SK-N-SH (cell line): ENCODE measurements at regions not wholly inside any gene's neighbourhood (a gene's known extent, or its start where the extent isn't known, plus 50 kb on each side); places are given as distances from the start of the nearest gene placed in this dataset.

Source experiments
- CTCF ChIA-PET: fragments of 300-600, 350-600 bp; formaldehyde crosslinking; extraction: SDS; loops from one replicate; lab custom pipeline; 2021; lab: Yijun Ruan, JAX
- POLR2A ChIA-PET: fragments of 350-600 bp; sonication (Branson Sonifier 250); formaldehyde crosslinking; extraction: SDS; loops from one replicate; lab custom pipeline; 2020; ENCODE audit warnings: antibody characterized with exemption, inconsistent platforms; lab: Yijun Ruan, JAX
- DNase-seq: peaks from one replicate; pipeline ENCODE4 v3.0.0; 2012
- H2AFZ ChIP-seq: fragments of 200-600 bp; sonication (generic); 2 replicates; pipeline ENCODE4 v1.8.1; 2016; ENCODE audit warnings: antibody characterized with exemption, mild to moderate bottlenecking, low read depth
- H3F3A ChIP-seq: fragments of 200-600 bp; sonication (generic); replicated peaks from 2 replicates; pipeline ENCODE3; 2016; ENCODE audit warnings: antibody characterized with exemption, mild to moderate bottlenecking; ENCODE audit not compliant: insufficient read depth
- H3K27ac ChIP-seq, 2 experiments: fragments of 200-500 bp in 1 of 2; fragments of 200-600 bp in 1 of 2; sonication (Bioruptor generic) in 1 of 2; sonication (generic), shearing (Covaris generic) in 1 of 2; 2 replicates each; pipeline versions ENCODE4 v1.5.1 to v1.6.1; 2014 to 2016; ENCODE audit warnings: low read depth in 2 of 2, inconsistent platforms in 1 of 2, low read length in 1 of 2, mild to moderate bottlenecking in 1 of 2, mixed read lengths in 1 of 2
- H3K27me3 ChIP-seq: fragments of 200-600 bp; sonication (generic), shearing (Covaris generic); 2 replicates; pipeline ENCODE4 v1.6.1; 2016; ENCODE audit warnings: mixed run types; ENCODE audit not compliant: insufficient read depth
- H3K36me3 ChIP-seq, 2 experiments: fragments of 200-500 bp in 1 of 2; fragments of 200-600 bp in 1 of 2; sonication (Bioruptor generic) in 1 of 2; sonication (generic) in 1 of 2; replicated peaks in 1 of 2; 2 replicates each; pipeline versions ENCODE3 to v1.5.1; 2014 to 2016; ENCODE audit warnings: low read length in 1 of 2, mild to moderate bottlenecking in 1 of 2; ENCODE audit not compliant: insufficient read depth in 2 of 2, control insufficient read depth in 1 of 2
- H3K4me1 ChIP-seq, 2 experiments: fragments of 200-500 bp in 1 of 2; fragments of 200-600 bp in 1 of 2; sonication (Bioruptor generic) in 1 of 2; sonication (generic), shearing (Covaris generic) in 1 of 2; 2 replicates each; pipeline versions ENCODE4 v1.5.1 to v1.6.1; 2014 to 2016; ENCODE audit warnings: low read depth in 1 of 2, low read length in 1 of 2, mixed run types in 1 of 2; ENCODE audit not compliant: insufficient read depth in 2 of 2, control insufficient read depth in 1 of 2
- H3K4me2 ChIP-seq: fragments of 200-600 bp; sonication (generic), shearing (Covaris generic); 2 replicates; pipeline ENCODE4 v1.6.1; 2017; ENCODE audit warnings: mixed run types
- H3K4me3 ChIP-seq, 2 experiments: fragments of 200-500 bp in 1 of 2; fragments of 200-600 bp in 1 of 2; sonication (Bioruptor generic) in 1 of 2; sonication (generic), shearing (Covaris generic) in 1 of 2; 2 replicates each; pipeline versions ENCODE4 v1.5.1 to v1.8.1; 2014 to 2016; ENCODE audit warnings: low read depth in 2 of 2, inconsistent platforms in 1 of 2, low read length in 1 of 2, mild to moderate bottlenecking in 1 of 2, mixed read lengths in 1 of 2, moderate library complexity in 1 of 2
- H3K79me2 ChIP-seq: fragments of 200-600 bp; sonication (generic); 2 replicates; pipeline ENCODE4 v1.8.1; 2017; ENCODE audit warnings: mild to moderate bottlenecking; ENCODE audit not compliant: insufficient read depth
- H3K9ac ChIP-seq: fragments of 200-600 bp; sonication (generic); 2 replicates; pipeline ENCODE4 v1.6.1; 2017; ENCODE audit warnings: mixed run types
- H3K9me2 ChIP-seq: fragments of 200-600 bp; sonication (generic); 2 replicates; pipeline ENCODE4 v1.6.1; 2017; ENCODE audit warnings: mixed run types
- H3K9me3 ChIP-seq: fragments of 200-600 bp; sonication (generic); 2 replicates; pipeline ENCODE4 v1.6.1; 2017; ENCODE audit warnings: mixed run types, mild to moderate bottlenecking, moderate library complexity
- H4K20me1 ChIP-seq: fragments of 200-600 bp; sonication (generic); 2 replicates; pipeline ENCODE4 v1.6.1; 2017; ENCODE audit warnings: mild to moderate bottlenecking, mixed run types; ENCODE audit not compliant: insufficient read depth
- CHD2 ChIP-seq: fragments of 150-350 bp; IDR thresholded peaks from 2 replicates; pipeline ENCODE4 v1.6.1; 2018; ENCODE audit warnings: low read length; ENCODE audit not compliant: partially characterized antibody
- EZH2phosphoT487 ChIP-seq: fragments of 200-600 bp; sonication (generic); IDR thresholded peaks from 2 replicates; pipeline ENCODE4 v1.6.1; 2017; ENCODE audit warnings: low read depth, mixed run types, mild to moderate bottlenecking, antibody characterized with exemption, moderate library complexity, borderline replicate concordance
- FOSL2 ChIP-seq: IDR thresholded peaks from 2 replicates; pipeline ENCODE4 v1.4.0; 2012; ENCODE audit warnings: low read depth, mild to moderate bottlenecking, moderate library complexity, borderline replicate concordance
- FOXM1 ChIP-seq: IDR thresholded peaks from 2 replicates; pipeline ENCODE4 v1.4.0; 2012; ENCODE audit warnings: low read depth, mild to moderate bottlenecking
- GABPA ChIP-seq: IDR thresholded peaks from 2 replicates; pipeline ENCODE4 v1.4.0; 2012; ENCODE audit warnings: low read depth, mild to moderate bottlenecking
- IRF3 ChIP-seq: fragments of 150-350 bp; IDR thresholded peaks from 2 replicates; pipeline ENCODE4 v1.6.1; 2016; ENCODE audit warnings: mild to moderate bottlenecking, low read depth, low read length
- JUND ChIP-seq: IDR thresholded peaks from 2 replicates; pipeline ENCODE4 v1.4.0; 2012
- MAX ChIP-seq: IDR thresholded peaks from 2 replicates; pipeline ENCODE4 v1.4.0; 2012; ENCODE audit warnings: low read depth
- MXI1 ChIP-seq: IDR thresholded peaks from 2 replicates; pipeline ENCODE4 v1.6.1; 2012; ENCODE audit warnings: mild to moderate bottlenecking, low read depth, low read length, improper control_type of control experiment
- NFIC ChIP-seq: IDR thresholded peaks from 2 replicates; pipeline ENCODE4 v1.4.0; 2012; ENCODE audit warnings: borderline replicate concordance
- NRF1 ChIP-seq: IDR thresholded peaks from 2 replicates; pipeline ENCODE4 v1.6.1; 2012; ENCODE audit warnings: low read depth, mild to moderate bottlenecking, low read length
- PBX3 ChIP-seq: IDR thresholded peaks from 2 replicates; pipeline ENCODE4; 2012
- POLR2AphosphoS5 ChIP-seq: IDR thresholded peaks from 2 replicates; pipeline ENCODE4 v1.6.1; 2012; ENCODE audit warnings: low read depth, low read length
- RCOR1 ChIP-seq: fragments of 150-350 bp; IDR thresholded peaks from 2 replicates; pipeline ENCODE4 v1.6.1; 2017; ENCODE audit warnings: antibody characterized with exemption, low read length
- RFX5 ChIP-seq: IDR thresholded peaks from 2 replicates; pipeline ENCODE4 v1.6.1; 2012; ENCODE audit warnings: mild to moderate bottlenecking, improper control_type of control experiment, low read length
- RXRA ChIP-seq: IDR thresholded peaks from 2 replicates; pipeline ENCODE4 v1.4.0; 2012; ENCODE audit warnings: low read depth, mild to moderate bottlenecking, borderline replicate concordance
- SMC3 ChIP-seq: IDR thresholded peaks from 2 replicates; pipeline ENCODE4 v1.6.1; 2012; ENCODE audit warnings: low read depth, low read length, improper control_type of control experiment
- USF2 ChIP-seq: fragments of 150-350 bp; IDR thresholded peaks from 2 replicates; pipeline ENCODE4 v1.6.1; 2017; ENCODE audit warnings: antibody characterized with exemption, low read length, low read depth, borderline replicate concordance
- YY1 ChIP-seq: IDR thresholded peaks from 2 replicates; pipeline ENCODE4 v1.4.0; 2012; ENCODE audit warnings: low read depth, mild to moderate bottlenecking
- WGBS: methylation state at CpG from one replicate; pipeline ENCODE4 v1.1.6; 2017; ENCODE audit warnings: low lambda C conversion rate; 5-methylcytosine and 5-hydroxymethylcytosine counted together

GRCh38 chr10:36251068-36251467 is 609.0 kb upstream of the FZD8 start:
- WGBS: 88% methylated on average over 4 of the region's 4 CpGs
- Histone ChIP-seq H3K4me1 (peaks cover 3 to 6% of the 10 kb centered on the region in 2 experiments; a peak in 2 of 4 replicates), H3K27ac (no peak overlapping the region)

More at GRCh38 chr10:36251068-36251467, 609.0 kb upstream of the FZD8 start:
- DNase-seq: no peak
- Histone ChIP-seq H4K20me1 (no peaks in the 10 kb centered on the region), H3K36me3 (no peaks in the 10 kb centered on the region), H3K9ac (no peak overlapping the region), H3F3A (no peaks in the 10 kb centered on the region), H3K79me2 (no peaks in the 10 kb centered on the region), H3K27me3 (no peaks in the 10 kb centered on the region), H3K4me2 (no peak overlapping the region), H3K4me3 (no peak overlapping the region), H3K9me2 (no peaks in the 10 kb centered on the region), H3K9me3 (no peaks in the 10 kb centered on the region), H2AFZ (no peak overlapping the region)
- POLR2A ChIA-PET: no interaction called here
- CTCF ChIA-PET: no interaction called here
- TF ChIP-seq USF2: no peak
- no peak for TF ChIP-seq SMC3
- TF ChIP-seq FOXM1: no peak
- TF ChIP-seq MAX: no peak
- TF ChIP-seq NRF1: no peak
- TF ChIP-seq EZH2phosphoT487: no peak
- no peak for TF ChIP-seq POLR2AphosphoS5
- no peak for TF ChIP-seq MXI1
- TF ChIP-seq GABPA: no peak
- no peak for TF ChIP-seq JUND
- TF ChIP-seq RFX5: no peak
- TF ChIP-seq RCOR1: no peak
- no peak for TF ChIP-seq FOSL2
- no peak for TF ChIP-seq CHD2
- no peak for TF ChIP-seq RXRA
- TF ChIP-seq PBX3: no peak
- no peak for TF ChIP-seq YY1
- TF ChIP-seq IRF3: no peak
- TF ChIP-seq NFIC: no peak
